K562 (cell line): ENCODE measurements at regions not wholly inside any gene's neighbourhood (a gene's known extent, or its start where the extent isn't known, plus 50 kb on each side); places are given as distances from the start of the nearest gene placed in this dataset.

Experiments
- ATAC-seq: fragments of 200-7000 bp; cut with Tn5 transposase; 3 replicates; pipeline ENCODE4 v1.9.1; 2020; ENCODE audit warnings: moderate library complexity
- BruUV-seq: library from RNA; stranded (reverse); fragments of 400-500 nt; replicated peaks from 2 replicates; lab custom pipeline; 2021; lab: Mats Ljungman, UMichigan
- CTCF ChIA-PET: fragments of 300-600 bp; formaldehyde crosslinking; extraction: SDS; loops from one replicate; lab custom pipeline; 2021; ENCODE audit warnings: low intra/inter-chr PET ratio; lab: Yijun Ruan, JAX
- POLR2A ChIA-PET: fragments of 300-600, 350-650 bp; sonication (Branson Sonifier 250); formaldehyde crosslinking; extraction: SDS; loops from one replicate; lab custom pipeline; 2021; ENCODE audit warnings: antibody characterized with exemption, inconsistent platforms; lab: Yijun Ruan, JAX
- DNase-seq, 4 experiments: peaks; one replicate each; pipeline versions ENCODE4 v3.0.0 to v3.0.0-alpha.2; 2011 to 2018; ENCODE audit warnings: low spot score in 3 of 4, mixed read lengths in 3 of 4; ENCODE audit errors: extremely low read depth in 1 of 4
- FAIRE-seq: peaks from 2 replicates; lab custom pipeline; 2011; peaks lifted over from hg19 to GRCh38; lab: Jason Lieb, UNC
- H2AFZ ChIP-seq: 2 replicates; pipeline ENCODE4 v1.6.0; 2011; ENCODE audit warnings: low read depth, low read length, control low read depth, inconsistent platforms
- H3K27ac ChIP-seq: fragments of 200-600 bp; 3 replicates; pipeline ENCODE4 v1.8.0; 2011; ENCODE audit warnings: low read depth, mild to moderate bottlenecking, control low read depth, inconsistent platforms, low read length, moderate library complexity, mixed read lengths; ENCODE audit errors: extremely low read depth
- H3K27me3 ChIP-seq, 2 experiments: fragments of 300-600 bp in 1 of 2; 2 replicates in 1 of 2; 3 replicates in 1 of 2; pipeline versions ENCODE4 v1.6.0 to v1.8.0; 2011; ENCODE audit warnings: inconsistent platforms in 2 of 2, low read length in 2 of 2, mild to moderate bottlenecking in 1 of 2, mixed read lengths in 1 of 2, moderate library complexity in 1 of 2; ENCODE audit not compliant: control insufficient read depth in 2 of 2, insufficient read depth in 2 of 2
- H3K36me3 ChIP-seq: fragments of 300-600 bp; 3 replicates; pipeline ENCODE4 v1.8.0; 2011; ENCODE audit warnings: mild to moderate bottlenecking, low read length, inconsistent platforms; ENCODE audit not compliant: control insufficient read depth, insufficient read depth
- H3K4me1 ChIP-seq, 2 experiments: fragments of 200-600 bp in 1 of 2; replicated peaks in 1 of 2; 2 replicates in 1 of 2; 3 replicates in 1 of 2; pipeline versions ENCODE4 v1.5.1 to v1.8.0; 2011; ENCODE audit warnings: inconsistent platforms in 2 of 2, low read length in 2 of 2, mild to moderate bottlenecking in 1 of 2, mixed read lengths in 1 of 2, moderate library complexity in 1 of 2; ENCODE audit not compliant: control insufficient read depth in 2 of 2, insufficient read depth in 2 of 2
- H3K4me2 ChIP-seq: 2 replicates; pipeline ENCODE4 v1.6.1; 2011; ENCODE audit warnings: low read length, control low read depth, inconsistent platforms, mixed read lengths; ENCODE audit not compliant: insufficient read depth
- H3K4me3 ChIP-seq: fragments of 200-600 bp; sonication (generic), shearing (Covaris generic); 2 replicates; pipeline ENCODE4 v1.5.1; 2016; ENCODE audit warnings: control low read depth, inconsistent platforms
- H3K79me2 ChIP-seq: fragments of 200-600 bp; 3 replicates; pipeline ENCODE4 v1.8.0; 2011; ENCODE audit warnings: low read length, inconsistent platforms; ENCODE audit not compliant: control insufficient read depth, insufficient read depth
- H3K9ac ChIP-seq, 2 experiments: 2 replicates each; pipeline versions ENCODE4 v1.6.0 to v1.6.1; 2011; ENCODE audit warnings: low read depth in 2 of 2, low read length in 2 of 2, control low read depth in 1 of 2, inconsistent platforms in 1 of 2, mild to moderate bottlenecking in 1 of 2, mixed read lengths in 1 of 2; ENCODE audit not compliant: insufficient read depth in 1 of 2
- H3K9me1 ChIP-seq: one replicate; pipeline ENCODE4 v1.6.0; 2011; ENCODE audit warnings: inconsistent platforms, mild to moderate bottlenecking, low read length, moderate library complexity; ENCODE audit not compliant: control insufficient read depth, insufficient read depth
- H3K9me3 ChIP-seq: replicated peaks from 2 replicates; pipeline ENCODE4 v1.5.1; 2011; ENCODE audit warnings: low read depth, low read length, inconsistent platforms; ENCODE audit not compliant: control insufficient read depth, insufficient read depth
- H4K20me1 ChIP-seq: replicated peaks from 2 replicates; pipeline ENCODE4 v1.6.1; 2011; ENCODE audit warnings: low read length, inconsistent platforms, mixed read lengths; ENCODE audit not compliant: control insufficient read depth, insufficient read depth
- RAD51 ChIP-seq: fragments of 450-650 bp; IDR thresholded peaks from 2 replicates; pipeline ENCODE4 v1.7.1; 2016; ENCODE audit warnings: low read depth, mild to moderate bottlenecking, borderline replicate concordance
- TFE3 ChIP-seq: fragments of 450-650 bp; formaldehyde crosslinking; IDR thresholded peaks from 2 replicates; pipeline ENCODE4 v1.4.0; 2020; ENCODE audit warnings: mild to moderate bottlenecking, mixed read lengths
- USF1 ChIP-seq: sonication (generic); formaldehyde crosslinking; IDR thresholded peaks from 2 replicates; pipeline ENCODE4 v1.9.0; 2022; ENCODE audit warnings: mild to moderate bottlenecking, missing genetic modification reagents
- USF2 ChIP-seq: sonication (generic); formaldehyde crosslinking; IDR thresholded peaks from 2 replicates; pipeline ENCODE4 v1.5.0; 2020; ENCODE audit warnings: missing genetic modification reagents
- ZNF12 ChIP-seq: sonication (generic); formaldehyde crosslinking; IDR thresholded peaks from 2 replicates; pipeline ENCODE4 v1.4.0; 2020; ENCODE audit warnings: mild to moderate bottlenecking, missing genetic modification reagents
- ZNF184 ChIP-seq: sonication (generic); formaldehyde crosslinking; IDR thresholded peaks from 2 replicates; pipeline ENCODE4 v1.5.0; 2020; ENCODE audit warnings: missing genetic modification reagents
- ZNF274 ChIP-seq: IDR thresholded peaks from 2 replicates; pipeline ENCODE4 v1.6.1; 2011; ENCODE audit warnings: low read depth, mild to moderate bottlenecking, low read length, moderate library complexity, borderline replicate concordance
- ZSCAN32 ChIP-seq: fragments of 450-650 bp; formaldehyde crosslinking; IDR thresholded peaks from 2 replicates; pipeline ENCODE4 v1.4.0; 2020; ENCODE audit warnings: mild to moderate bottlenecking, moderate library complexity
- WGBS: fragments of 100-300 bp; shearing (Covaris generic); methylation state at CpG from one replicate; pipeline ENCODE4 v1.1.6; 2016; ENCODE audit warnings: low coverage, mixed read lengths; ENCODE audit not compliant: insufficient coverage; ENCODE audit errors: missing lambda C conversion rate; 5-methylcytosine and 5-hydroxymethylcytosine counted together
- in situ Hi-C: fragments of 300-500 bp; cut with MboI; formaldehyde crosslinking; loops from 4 replicates; pipeline ENCODE4 v1.15.0; 2018; ENCODE audit warnings: inconsistent platforms, mixed read lengths
- intact Hi-C: fragments of 100-400 bp; cut with micrococcal nuclease; formaldehyde crosslinking; loops from 2 replicates; pipeline ENCODE4 v1.14.2; 2022

- FAIRE-seq (no peak), ATAC-seq (no peak), DNase-seq (no peak)
- Histone ChIP-seq H3K4me1 (no peaks in the 10 kb centered on the region), H3K9me3 (no peaks in the 10 kb centered on the region; the same call in 1 of the 2 replicates), H3K36me3 (no peaks in the 10 kb centered on the region), H3K4me2 (no peak overlapping the region), H3K9ac (no peak overlapping the region), H4K20me1 (no peaks in the 10 kb centered on the region), H3K79me2 (no peaks in the 10 kb centered on the region), H3K27ac (no peak overlapping the region), H3K9me1 (no peaks in the 10 kb centered on the region), H2AFZ (no peak overlapping the region), H3K4me3 (no peak overlapping the region), H3K27me3 (no peaks in the 10 kb centered on the region)
- in situ Hi-C loops: no loop called here
- ChIA-PET CTCF (no interaction called here), POLR2A (no interaction called here)
- WGBS: 0% methylated on average over 3 of the region's 3 CpGs
- intact Hi-C loops: no loop called here
- no TSS peak for BruUV-seq
- TF ChIP-seq ZNF12 (no peak), USF1 (CRISPR knock-in tag) (peak; percentile 95), RAD51 (peak; percentile 47; the same call in 1 of the 2 replicates), ZSCAN32 (no peak), USF2 (peak; percentile 53), ZNF184 (CRISPR knock-in tag) (no peak), TFE3 (CRISPR knock-in tag) (peak; percentile 54; the same call in 1 of the 2 replicates), ZNF274 (no peak)
Observed at GRCh38 chr12:88957358-88957757, 377.1 kb upstream of the KITLG start.
